Cardiac fibroblast (primary cell): ENCODE measurements at regions not wholly inside any gene's neighbourhood (a gene's known extent, or its start where the extent isn't known, plus 50 kb on each side); places are given as distances from the start of the nearest gene placed in this dataset.

Experiments used
- DNase-seq, 2 donors: peaks; one replicate each; pipeline versions ENCODE4 v3.0.0 to v3.0.0-alpha.2; 2010; ENCODE audit warnings: low read depth in 2 of 2
- H3K4me3 ChIP-seq, 2 donors: replicated peaks in 1 of 2; 1 replicate in 1 of 2; 2 replicates in 1 of 2; pipeline ENCODE4 v1.5.1; 2011; ENCODE audit warnings: low read depth in 2 of 2, low read length in 2 of 2, mild to moderate bottlenecking in 2 of 2, moderate library complexity in 1 of 2
- CTCF ChIP-seq: IDR thresholded peaks from one replicate; pipeline ENCODE4 v1.5.1; 2011; ENCODE audit warnings: low read depth, mild to moderate bottlenecking, low read length, inconsistent platforms

- DNase-seq, result peak; percentile 84 to 86
- peak; percentile 49 for TF ChIP-seq CTCF
- H3K4me3 ChIP-seq, result no peak overlapping the region
Observed at GRCh38 chr5:57779383-57780223, 297.0 kb upstream of the ACTBL2 start.

GRCh38 chr5:57778501-57779091 is 296.0 kb upstream of the ACTBL2 start:
- no peak overlapping the region for H3K4me3 ChIP-seq
- TF ChIP-seq CTCF, result no peak
- DNase-seq, result peak in 1 of 2 donors; percentile 71

- DNase-seq, result no peak
- TF ChIP-seq CTCF, result no peak
- no peak overlapping the region for H3K4me3 ChIP-seq
Observed at GRCh38 chr5:57777174-57777581, 294.6 kb upstream of the ACTBL2 start.

- no peak for DNase-seq
- TF ChIP-seq CTCF, result no peak
- H3K4me3 ChIP-seq, result no peak overlapping the region
Observed at GRCh38 chr5:57776035-57776434, 293.4 kb upstream of the ACTBL2 start.

GRCh38 chr5:57774439-57774838 is 291.8 kb upstream of the ACTBL2 start:
- no peak overlapping the region for H3K4me3 ChIP-seq
- DNase-seq, result no peak
- TF ChIP-seq CTCF, result no peak

GRCh38 chr5:57772512-57772911 is 289.9 kb upstream of the ACTBL2 start:
- H3K4me3 ChIP-seq, result no peak overlapping the region
- no peak for DNase-seq
- TF ChIP-seq CTCF, result no peak
